HG03135 (cell line): ENCODE measurements at regions not wholly inside any gene's neighbourhood (a gene's known extent, or its start where the extent isn't known, plus 50 kb on each side); places are given as distances from the start of the nearest gene placed in this dataset.

Experiments used
- ATAC-seq: cut with Tn5 transposase; IDR thresholded peaks from one replicate; pipeline ENCODE4 v1.9.1; 2021; ENCODE audit warnings: mild to moderate bottlenecking, moderate library complexity; ENCODE audit not compliant: unreplicated experiment

DNA sequence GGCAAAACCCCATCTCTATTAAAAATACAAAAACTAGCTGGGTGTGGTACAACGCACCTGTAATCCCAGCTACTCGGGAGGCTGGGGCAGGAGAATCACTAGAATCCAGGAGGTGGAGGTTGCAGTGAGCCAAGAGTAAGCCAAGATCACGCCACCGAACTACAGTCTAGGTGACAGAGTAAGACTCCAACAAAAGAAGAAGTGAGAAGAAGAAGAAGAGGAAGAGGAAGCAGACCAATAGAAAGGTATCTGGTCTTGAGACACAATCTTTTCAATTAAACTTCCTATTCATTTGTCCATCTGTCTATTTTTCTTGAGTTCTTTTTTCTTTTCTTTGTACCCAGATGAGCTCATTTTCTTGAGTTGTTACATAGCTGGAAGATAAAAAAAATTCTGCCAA lies 55.7 kb upstream of the ACADM start:
- no peak for ATAC-seq

DNA sequence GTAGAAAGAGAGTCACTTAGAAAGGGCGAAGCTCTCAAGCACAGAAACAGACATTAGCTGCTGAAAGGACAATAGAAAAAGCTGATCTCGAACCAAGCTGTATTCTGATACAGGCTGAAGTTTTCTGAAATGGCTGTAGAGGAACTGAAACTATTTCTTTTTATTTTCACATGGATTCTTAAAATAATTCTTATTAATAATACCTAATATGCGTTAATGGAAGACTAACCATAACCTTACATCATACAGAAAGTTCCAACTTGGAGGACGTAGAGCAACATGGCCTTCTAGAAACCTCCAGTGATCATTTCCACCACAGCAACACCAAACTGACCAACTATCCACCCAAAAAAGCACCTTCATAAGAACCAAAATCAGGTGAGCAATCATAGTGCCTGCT lies 52.8 kb upstream of the ACADM start:
- peak; percentile 63 for ATAC-seq

DNA sequence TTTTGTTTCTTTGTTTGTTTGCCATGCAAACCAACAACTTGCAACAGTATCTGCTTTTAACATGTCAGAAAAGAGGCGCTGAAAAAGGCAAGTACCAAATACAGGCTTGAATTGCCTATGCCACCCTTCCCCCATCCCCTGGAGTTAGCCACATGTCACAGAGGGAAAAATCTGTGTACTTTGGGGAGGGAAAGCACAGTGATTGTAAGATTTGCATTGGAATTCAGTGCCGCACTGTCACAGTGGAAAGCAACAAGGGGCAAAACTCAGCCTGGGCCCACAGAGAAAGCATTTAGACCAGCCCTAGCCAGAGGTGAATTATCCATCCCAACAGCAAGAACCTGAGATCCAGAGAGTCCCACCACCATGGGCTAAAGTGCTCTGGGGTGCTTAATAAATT lies 52.4 kb upstream of the ACADM start:
- ATAC-seq, result no peak

DNA sequence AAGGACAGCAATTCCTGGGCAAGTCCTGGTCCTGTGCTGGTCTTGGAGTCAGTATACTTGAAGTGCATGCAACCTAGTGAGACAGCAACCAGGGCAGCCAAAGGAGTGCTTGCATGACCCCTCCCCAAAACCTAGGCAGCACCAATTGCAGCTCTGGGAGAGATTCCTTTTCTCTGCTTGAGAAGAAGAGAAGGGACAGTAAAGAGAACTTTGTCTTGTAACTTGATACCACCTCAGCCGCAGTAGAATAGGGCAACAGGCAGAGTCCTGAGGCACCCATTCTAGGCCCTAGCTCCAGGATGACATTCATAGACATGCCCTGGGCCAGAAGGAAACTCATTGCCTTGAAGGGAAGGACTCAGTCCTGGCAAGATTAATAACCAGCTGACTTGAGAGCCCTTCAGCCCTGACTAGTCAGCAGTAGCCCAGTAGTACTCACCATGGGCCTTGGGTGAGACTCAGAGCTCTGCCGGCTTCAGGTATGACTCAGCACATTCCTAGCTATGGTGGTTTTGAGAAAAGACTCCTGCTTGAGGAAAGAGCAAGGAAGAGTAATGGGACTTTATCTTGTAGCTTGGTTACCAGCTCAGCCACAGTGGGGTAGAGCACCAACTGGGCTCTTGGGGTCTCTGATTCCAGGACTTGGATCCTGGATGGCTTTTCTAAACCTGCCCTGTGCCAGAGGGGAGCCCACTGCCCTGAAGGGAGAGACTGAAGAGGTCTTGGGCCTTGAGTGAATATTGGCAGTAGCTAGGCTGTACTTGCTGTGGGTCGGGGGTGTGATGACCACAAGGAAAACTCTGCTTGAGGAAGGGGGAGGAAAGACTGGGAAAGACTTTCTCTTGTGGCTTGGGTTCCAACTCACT lies 51.7 kb upstream of the ACADM start:
- ATAC-seq, result no peak

DNA sequence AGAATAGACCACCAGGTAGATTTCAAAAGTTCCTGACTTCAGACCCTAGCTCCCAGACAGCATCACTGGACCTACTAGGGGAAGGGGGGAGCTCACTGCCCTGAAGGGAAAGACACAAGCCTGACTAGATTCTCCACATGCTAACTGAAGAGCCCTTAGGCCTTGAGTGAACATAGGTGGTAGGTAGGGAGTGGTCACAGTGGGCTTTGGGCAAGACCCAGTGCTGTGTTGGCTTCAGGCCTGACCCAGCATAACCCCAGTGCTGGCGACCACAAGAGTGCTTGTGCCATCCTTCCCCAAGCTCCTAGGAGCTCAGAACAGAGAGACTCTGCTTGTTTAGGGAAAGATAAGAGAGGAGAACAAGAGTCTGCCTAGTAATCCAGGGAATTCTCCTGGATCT lies 51.1 kb upstream of the ACADM start:
- ATAC-seq, result no peak

DNA sequence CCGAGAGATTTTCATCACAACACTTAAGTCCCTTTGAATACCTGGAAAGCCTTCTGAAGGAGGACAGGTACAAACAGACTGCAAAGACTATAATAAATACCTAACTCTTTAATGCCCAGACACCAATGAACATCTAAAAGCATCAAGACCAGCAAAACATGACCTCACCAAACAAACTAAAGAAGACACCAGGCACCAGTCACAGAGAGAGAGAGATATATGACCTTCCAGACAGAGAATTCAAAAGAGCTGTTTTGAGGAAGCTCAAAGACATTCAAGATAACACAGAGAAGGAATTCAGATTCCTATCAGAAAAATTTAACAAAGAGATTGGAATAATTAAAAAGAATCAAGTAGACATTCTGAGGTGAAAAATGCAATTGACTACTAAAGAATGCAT lies 50.6 kb upstream of the ACADM start:
- ATAC-seq, result no peak
